ENCODE measurements at regions not wholly inside any gene's neighbourhood (a gene's known extent, or its start where the extent isn't known, plus 50 kb on each side); places are given as distances from the start of the nearest gene placed in this dataset.

- TF ChIP-seq BHLHE40 (IDR thresholded peaks at IDR 0.05; ENCODE audit: low read depth, low read length) (no peak), CTCF (conservative IDR thresholded peaks at IDR 0.05; ENCODE audit: low read depth, low read length) (no peak), CEBPB (IDR thresholded peaks at IDR 0.05; ENCODE audit: low read depth, low read length) (no peak), MAFK (IDR thresholded peaks at IDR 0.05; ENCODE audit: low read depth, low read length) (no peak), ELK1 (IDR thresholded peaks at IDR 0.05; ENCODE audit: borderline replicate concordance, low read depth, low read length) (no peak), USF2 (IDR thresholded peaks at IDR 0.05; ENCODE audit: low read depth, low read length) (no peak)
- H3K79me1 ChIP-seq (ENCODE audit: low read depth in 1 of 2, low read length in 2 of 2): no peaks in the 10 kb centered on the region
These were observed 176.8 kb upstream of the SORCS1 start for GRCh38 chr10:107341281-107341680.

More at GRCh38 chr10:107341281-107341680, 176.8 kb upstream of the SORCS1 start:
- Histone ChIP-seq H3K18ac (ENCODE audit: low read depth, low read length) (no peak overlapping the region), H2BK120ac (ENCODE audit: low read depth, low read length) (no peak overlapping the region), H2BK5ac (ENCODE audit: low read depth, low read length, poor library complexity, severe bottlenecking) (no peak overlapping the region), H2BK15ac (ENCODE audit: low read depth, low read length) (no peak overlapping the region), H3K4ac (ENCODE audit: low read depth, low read length) (no peak overlapping the region), H4K20me1 (ENCODE audit: insufficient read depth, low read length) (no peaks in the 10 kb centered on the region), H4K8ac (ENCODE audit: low read depth in 2 of 2, low read length in 2 of 2) (no peak overlapping the region), H2BK20ac (ENCODE audit: low read depth, low read length) (no peak overlapping the region), H3K27ac (ENCODE audit: insufficient read depth, low read length) (no peak overlapping the region), H3K36me3 (ENCODE audit: control insufficient read depth, insufficient read depth, low read length) (no peaks in the 10 kb centered on the region), H2AK5ac (ENCODE audit: low read depth, low read length) (no peak overlapping the region), H3K27me3 (ENCODE audit: control insufficient read depth, insufficient read depth, low read length) (no peaks in the 10 kb centered on the region), H3K4me1 (ENCODE audit: control insufficient read depth, insufficient read depth, low read length) (no peaks in the 10 kb centered on the region), H3K4me3 (ENCODE audit: insufficient read depth, low read depth, low read length) (no peak overlapping the region), H3K14ac (replicated peaks; ENCODE audit: low read depth, low read length) (no peak overlapping the region), H3K56ac (ENCODE audit: extremely low read depth, insufficient read depth, low read length) (no peak overlapping the region), H4K91ac (ENCODE audit: insufficient read depth, low read depth, low read length) (no peak overlapping the region), H2AK9ac (replicated peaks; ENCODE audit: low read depth, low read length, poor library complexity) (no peak overlapping the region), H4K5ac (ENCODE audit: low read depth, low read length) (no peak overlapping the region), H2AFZ (replicated peaks; ENCODE audit: low read length, poor library complexity) (no peak overlapping the region), H3K9me3 (ENCODE audit: control insufficient read depth, insufficient read depth, low read length) (peaks cover 9% of the 10 kb centered on the region), H3K4me2 (ENCODE audit: low read depth, low read length) (no peak overlapping the region), H3K9ac (ENCODE audit: low read depth, low read length) (no peak overlapping the region), H3K23ac (ENCODE audit: low read depth, low read length) (no peak overlapping the region), H3K9me1 (ENCODE audit: insufficient read depth, low read length) (no peaks in the 10 kb centered on the region)
- no CpG with 5 or more reads among the region's 4 CpGs for WGBS, 2 experiments (ENCODE audit: extremely low coverage in 2 of 2, insufficient read length in 1 of 2)
- DNase-seq (no peak), ATAC-seq (ENCODE audit: low read depth) (no peak)
- intact Hi-C loops (cut with micrococcal nuclease): no loop called here
- BruUV-seq (replicated peaks): no TSS peak
- ChIA-PET POLR2A (ENCODE audit: unreplicated experiment) (no interaction called here), CTCF (no interaction called here)
- in situ Hi-C loops (cut with MboI; ENCODE audit: low sequenced_read_pairs): no loop called here
- dilution Hi-C loops (cut with HindIII; ENCODE audit: low sequenced_read_pairs, unreplicated experiment): no loop called here

Measured in IMR-90 (cell line).